ENCODE measurements at regions not wholly inside any gene's neighbourhood (a gene's known extent, or its start where the extent isn't known, plus 50 kb on each side); places are given as distances from the start of the nearest gene placed in this dataset.

DNA sequence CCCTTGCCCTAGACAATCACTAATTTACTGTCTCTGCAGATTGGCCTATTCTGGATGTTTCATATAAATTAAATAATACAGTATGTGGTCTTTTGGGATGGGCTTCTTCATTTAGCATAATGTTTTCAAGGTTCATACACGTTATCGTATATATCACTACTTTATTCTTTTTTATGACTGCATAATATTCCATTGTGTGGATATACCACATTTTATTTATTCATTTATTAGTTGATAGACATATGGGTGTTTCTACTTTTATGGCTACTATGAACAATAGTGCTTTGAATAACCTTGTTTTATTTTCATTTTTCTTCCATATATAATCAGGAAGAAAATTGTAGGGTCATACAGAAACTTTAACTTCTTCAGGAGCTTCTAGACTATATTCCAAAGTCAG lies 108.5 kb upstream of the PAPPA start:
- TF ChIP-seq RAD21 (IDR thresholded peaks at IDR 0.05; ENCODE audit: low read depth) (no peak), YY1 (IDR thresholded peaks at IDR 0.05; ENCODE audit: low read depth) (no peak), TCF12 (IDR thresholded peaks at IDR 0.05; ENCODE audit: low read depth) (no peak), FOXM1 (IDR thresholded peaks at IDR 0.05; ENCODE audit: borderline replicate concordance, low read depth) (no peak), TEAD4 (IDR thresholded peaks at IDR 0.05) (no peak), CREB1 (IDR thresholded peaks at IDR 0.05; ENCODE audit: low read depth) (no peak), EGR1 (IDR thresholded peaks at IDR 0.05) (no peak), CEBPB (IDR thresholded peaks at IDR 0.05) (no peak), TAF1 (IDR thresholded peaks at IDR 0.05; ENCODE audit: low read depth) (no peak), NFIC (IDR thresholded peaks at IDR 0.05) (no peak), EP300 (IDR thresholded peaks at IDR 0.05; ENCODE audit: borderline replicate concordance) (no peak)
- TF ChIP-seq, protein P1, sequence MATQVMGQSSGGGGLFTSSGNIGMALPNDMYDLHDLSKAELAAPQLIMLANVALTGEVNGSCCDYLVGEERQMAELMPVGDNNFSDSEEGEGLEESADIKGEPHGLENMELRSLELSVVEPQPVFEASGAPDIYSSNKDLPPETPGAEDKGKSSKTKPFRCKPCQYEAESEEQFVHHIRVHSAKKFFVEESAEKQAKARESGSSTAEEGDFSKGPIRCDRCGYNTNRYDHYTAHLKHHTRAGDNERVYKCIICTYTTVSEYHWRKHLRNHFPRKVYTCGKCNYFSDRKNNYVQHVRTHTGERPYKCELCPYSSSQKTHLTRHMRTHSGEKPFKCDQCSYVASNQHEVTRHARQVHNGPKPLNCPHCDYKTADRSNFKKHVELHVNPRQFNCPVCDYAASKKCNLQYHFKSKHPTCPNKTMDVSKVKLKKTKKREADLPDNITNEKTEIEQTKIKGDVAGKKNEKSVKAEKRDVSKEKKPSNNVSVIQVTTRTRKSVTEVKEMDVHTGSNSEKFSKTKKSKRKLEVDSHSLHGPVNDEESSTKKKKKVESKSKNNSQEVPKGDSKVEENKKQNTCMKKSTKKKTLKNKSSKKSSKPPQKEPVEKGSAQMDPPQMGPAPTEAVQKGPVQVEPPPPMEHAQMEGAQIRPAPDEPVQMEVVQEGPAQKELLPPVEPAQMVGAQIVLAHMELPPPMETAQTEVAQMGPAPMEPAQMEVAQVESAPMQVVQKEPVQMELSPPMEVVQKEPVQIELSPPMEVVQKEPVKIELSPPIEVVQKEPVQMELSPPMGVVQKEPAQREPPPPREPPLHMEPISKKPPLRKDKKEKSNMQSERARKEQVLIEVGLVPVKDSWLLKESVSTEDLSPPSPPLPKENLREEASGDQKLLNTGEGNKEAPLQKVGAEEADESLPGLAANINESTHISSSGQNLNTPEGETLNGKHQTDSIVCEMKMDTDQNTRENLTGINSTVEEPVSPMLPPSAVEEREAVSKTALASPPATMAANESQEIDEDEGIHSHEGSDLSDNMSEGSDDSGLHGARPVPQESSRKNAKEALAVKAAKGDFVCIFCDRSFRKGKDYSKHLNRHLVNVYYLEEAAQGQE (IDR thresholded peaks at IDR 0.05; ENCODE audit: low read depth), result no peak
- TF ChIP-seq, protein P2, sequence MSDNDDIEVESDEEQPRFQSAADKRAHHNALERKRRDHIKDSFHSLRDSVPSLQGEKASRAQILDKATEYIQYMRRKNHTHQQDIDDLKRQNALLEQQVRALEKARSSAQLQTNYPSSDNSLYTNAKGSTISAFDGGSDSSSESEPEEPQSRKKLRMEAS (IDR thresholded peaks at IDR 0.05), result no peak

DNA sequence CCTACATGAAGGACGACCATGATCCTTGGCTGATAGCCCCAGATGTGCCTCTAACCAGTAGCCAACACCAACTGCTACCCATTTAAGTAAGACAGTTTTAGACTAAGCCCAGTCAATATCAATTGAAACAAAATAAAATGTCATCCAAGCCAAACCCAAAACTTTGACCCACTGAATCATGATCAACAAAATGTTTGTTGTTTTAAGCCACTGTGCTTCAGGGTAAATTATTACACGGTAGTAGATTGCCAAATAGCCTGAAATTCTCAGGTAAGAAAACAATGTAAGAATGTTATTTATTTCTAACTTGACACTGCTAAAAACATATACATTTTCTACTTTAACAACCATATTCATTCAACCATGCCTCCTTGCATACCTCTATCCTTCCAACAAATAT lies 105.5 kb upstream of the PAPPA start:
- TF ChIP-seq NFIC (IDR thresholded peaks at IDR 0.05) (no peak), CREB1 (IDR thresholded peaks at IDR 0.05; ENCODE audit: low read depth) (no peak), EP300 (IDR thresholded peaks at IDR 0.05; ENCODE audit: borderline replicate concordance) (no peak), RAD21 (IDR thresholded peaks at IDR 0.05; ENCODE audit: low read depth) (no peak), FOXM1 (IDR thresholded peaks at IDR 0.05; ENCODE audit: borderline replicate concordance, low read depth) (no peak)

DNA sequence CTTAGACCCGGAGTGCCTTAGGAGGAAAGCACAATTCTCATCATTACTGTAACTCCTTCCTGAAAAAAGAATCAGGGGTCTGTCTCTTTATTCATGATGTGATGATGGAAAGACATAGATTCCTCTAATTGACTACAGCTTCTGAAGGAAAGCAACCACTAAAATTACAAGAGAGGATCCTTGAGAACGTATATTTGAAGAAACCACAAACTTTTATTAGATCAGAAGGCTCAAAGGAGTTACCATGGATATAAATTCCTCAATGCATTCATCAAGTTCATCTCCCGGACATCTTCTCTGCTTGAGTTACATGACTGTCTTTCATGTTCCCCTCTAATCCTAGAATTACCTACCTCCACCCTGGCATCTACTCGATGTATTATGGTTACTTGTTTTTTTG lies 104.1 kb upstream of the PAPPA start:
- TF ChIP-seq YY1 (IDR thresholded peaks at IDR 0.05; ENCODE audit: low read depth) (no peak), CEBPB (IDR thresholded peaks at IDR 0.05) (no peak), TCF12 (IDR thresholded peaks at IDR 0.05; ENCODE audit: low read depth) (no peak), CREB1 (IDR thresholded peaks at IDR 0.05; ENCODE audit: low read depth) (no peak), TAF1 (IDR thresholded peaks at IDR 0.05; ENCODE audit: low read depth) (no peak), ZBTB7A (IDR thresholded peaks at IDR 0.05; ENCODE audit: low read depth) (no peak), EP300 (IDR thresholded peaks at IDR 0.05; ENCODE audit: borderline replicate concordance) (no peak), NFIC (IDR thresholded peaks at IDR 0.05) (no peak), RAD21 (IDR thresholded peaks at IDR 0.05; ENCODE audit: low read depth) (no peak), FOXM1 (IDR thresholded peaks at IDR 0.05; ENCODE audit: borderline replicate concordance, low read depth) (no peak), TEAD4 (IDR thresholded peaks at IDR 0.05) (no peak), EGR1 (IDR thresholded peaks at IDR 0.05) (no peak)
- TF ChIP-seq, protein P1 (IDR thresholded peaks at IDR 0.05; ENCODE audit: low read depth), result no peak
- TF ChIP-seq, protein P3, sequence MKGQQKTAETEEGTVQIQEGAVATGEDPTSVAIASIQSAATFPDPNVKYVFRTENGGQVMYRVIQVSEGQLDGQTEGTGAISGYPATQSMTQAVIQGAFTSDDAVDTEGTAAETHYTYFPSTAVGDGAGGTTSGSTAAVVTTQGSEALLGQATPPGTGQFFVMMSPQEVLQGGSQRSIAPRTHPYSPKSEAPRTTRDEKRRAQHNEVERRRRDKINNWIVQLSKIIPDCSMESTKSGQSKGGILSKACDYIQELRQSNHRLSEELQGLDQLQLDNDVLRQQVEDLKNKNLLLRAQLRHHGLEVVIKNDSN (IDR thresholded peaks at IDR 0.05), result no peak
- TF ChIP-seq, protein P2 (IDR thresholded peaks at IDR 0.05), result no peak

DNA sequence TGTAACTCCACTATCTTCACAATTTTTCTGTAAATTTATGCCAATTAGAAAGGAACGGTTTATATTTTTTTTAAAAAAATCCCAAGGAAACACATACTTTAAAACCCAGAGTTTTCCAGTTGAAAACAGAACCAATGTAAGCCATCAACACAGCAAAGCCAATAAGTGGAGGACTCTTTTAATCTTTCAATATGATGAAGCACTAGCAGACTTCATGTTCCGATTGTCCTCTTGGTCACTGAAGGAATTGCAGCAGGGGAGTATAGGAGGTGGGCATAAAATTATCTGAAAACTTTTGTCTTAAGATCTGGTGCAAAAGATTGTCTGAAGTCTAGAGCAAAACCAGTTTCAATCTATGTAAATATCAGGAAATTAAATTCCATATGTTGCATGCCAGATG lies 102.1 kb upstream of the PAPPA start:
- TF ChIP-seq NFIC (IDR thresholded peaks at IDR 0.05) (no peak), TAF1 (IDR thresholded peaks at IDR 0.05; ENCODE audit: low read depth) (no peak), CEBPB (IDR thresholded peaks at IDR 0.05) (no peak), TCF12 (IDR thresholded peaks at IDR 0.05; ENCODE audit: low read depth) (no peak), EGR1 (IDR thresholded peaks at IDR 0.05) (no peak), EP300 (IDR thresholded peaks at IDR 0.05; ENCODE audit: borderline replicate concordance) (no peak), CREB1 (IDR thresholded peaks at IDR 0.05; ENCODE audit: low read depth) (no peak), ZBTB7A (IDR thresholded peaks at IDR 0.05; ENCODE audit: low read depth) (no peak), FOXM1 (IDR thresholded peaks at IDR 0.05; ENCODE audit: borderline replicate concordance, low read depth) (no peak), TEAD4 (IDR thresholded peaks at IDR 0.05) (no peak), RAD21 (IDR thresholded peaks at IDR 0.05; ENCODE audit: low read depth) (no peak), YY1 (IDR thresholded peaks at IDR 0.05; ENCODE audit: low read depth) (no peak)
- TF ChIP-seq, protein P3 (IDR thresholded peaks at IDR 0.05), result no peak
- TF ChIP-seq, protein P1 (IDR thresholded peaks at IDR 0.05; ENCODE audit: low read depth), result no peak
- TF ChIP-seq, protein P2 (IDR thresholded peaks at IDR 0.05), result no peak
